LNCAP (cell line): ENCODE measurements at regions not wholly inside any gene's neighbourhood (a gene's known extent, or its start where the extent isn't known, plus 50 kb on each side); places are given as distances from the start of the nearest gene placed in this dataset.

Source experiments
- TF ChIP-seq, protein P1 (sequence below): fragments of 450-650 bp; IDR thresholded peaks from 2 replicates; pipeline ENCODE4 v1.5.1; 2017; ENCODE audit warnings: mild to moderate bottlenecking

DNA sequence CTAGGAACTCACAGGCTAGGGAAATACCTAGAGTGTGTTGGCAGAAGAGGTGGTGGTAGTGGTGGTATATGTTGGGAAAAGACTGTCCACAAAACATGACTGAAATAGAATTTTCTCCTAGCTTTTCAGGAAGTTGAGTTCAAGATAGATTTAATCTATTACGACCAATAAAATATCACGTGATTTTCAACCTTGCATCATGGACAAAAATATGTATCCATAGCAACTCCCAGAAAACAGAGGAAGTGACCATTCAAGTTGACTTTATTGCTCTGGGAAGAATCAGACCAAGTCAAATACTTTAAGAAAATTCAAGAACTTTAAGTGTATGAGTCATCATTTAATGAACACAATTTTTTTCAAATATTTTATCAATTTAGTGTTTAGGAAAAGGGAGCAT, 347.0 kb upstream of the ZNF385D start:
- TF ChIP-seq, protein P1, sequence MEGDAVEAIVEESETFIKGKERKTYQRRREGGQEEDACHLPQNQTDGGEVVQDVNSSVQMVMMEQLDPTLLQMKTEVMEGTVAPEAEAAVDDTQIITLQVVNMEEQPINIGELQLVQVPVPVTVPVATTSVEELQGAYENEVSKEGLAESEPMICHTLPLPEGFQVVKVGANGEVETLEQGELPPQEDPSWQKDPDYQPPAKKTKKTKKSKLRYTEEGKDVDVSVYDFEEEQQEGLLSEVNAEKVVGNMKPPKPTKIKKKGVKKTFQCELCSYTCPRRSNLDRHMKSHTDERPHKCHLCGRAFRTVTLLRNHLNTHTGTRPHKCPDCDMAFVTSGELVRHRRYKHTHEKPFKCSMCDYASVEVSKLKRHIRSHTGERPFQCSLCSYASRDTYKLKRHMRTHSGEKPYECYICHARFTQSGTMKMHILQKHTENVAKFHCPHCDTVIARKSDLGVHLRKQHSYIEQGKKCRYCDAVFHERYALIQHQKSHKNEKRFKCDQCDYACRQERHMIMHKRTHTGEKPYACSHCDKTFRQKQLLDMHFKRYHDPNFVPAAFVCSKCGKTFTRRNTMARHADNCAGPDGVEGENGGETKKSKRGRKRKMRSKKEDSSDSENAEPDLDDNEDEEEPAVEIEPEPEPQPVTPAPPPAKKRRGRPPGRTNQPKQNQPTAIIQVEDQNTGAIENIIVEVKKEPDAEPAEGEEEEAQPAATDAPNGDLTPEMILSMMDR: no peak

DNA sequence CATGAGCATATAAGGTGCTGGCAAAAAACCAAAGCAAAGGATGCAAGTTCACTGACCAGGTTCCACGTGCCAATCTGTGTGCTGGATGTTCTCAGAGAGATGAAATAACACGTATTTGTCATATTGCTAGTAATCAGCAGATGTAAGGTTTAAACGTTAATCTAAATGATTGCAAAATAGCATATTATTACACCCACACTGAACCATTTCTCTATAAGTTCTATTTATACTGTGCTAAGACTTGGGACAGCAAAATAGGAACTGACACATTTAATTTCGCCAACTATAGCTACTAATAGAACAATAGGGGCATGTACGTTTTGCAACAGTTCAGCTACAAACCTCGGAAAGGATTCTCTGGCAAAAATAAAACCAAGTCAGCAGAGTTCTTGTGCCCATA, 350.3 kb upstream of the ZNF385D start:
- TF ChIP-seq, protein P1: no peak

DNA sequence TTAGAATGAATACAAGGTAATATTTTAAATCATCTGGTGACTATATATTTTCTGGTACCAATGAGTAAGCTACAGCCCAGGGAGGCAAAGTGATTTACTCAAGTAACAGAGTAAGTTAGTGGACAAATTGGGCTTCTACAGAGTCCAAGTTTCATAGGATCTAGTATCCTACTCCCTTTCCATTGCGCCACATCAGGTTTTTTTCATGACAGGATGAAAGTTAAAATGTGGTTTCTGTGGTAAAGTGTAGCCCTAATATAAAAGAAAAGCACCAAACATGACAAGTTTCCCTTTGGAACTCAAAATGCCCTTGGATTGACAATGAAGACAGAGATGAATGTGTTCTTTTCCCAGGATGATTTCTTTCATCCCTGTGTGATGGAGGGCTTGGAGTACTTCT, 350.8 kb upstream of the ZNF385D start:
- TF ChIP-seq, protein P1: no peak

DNA sequence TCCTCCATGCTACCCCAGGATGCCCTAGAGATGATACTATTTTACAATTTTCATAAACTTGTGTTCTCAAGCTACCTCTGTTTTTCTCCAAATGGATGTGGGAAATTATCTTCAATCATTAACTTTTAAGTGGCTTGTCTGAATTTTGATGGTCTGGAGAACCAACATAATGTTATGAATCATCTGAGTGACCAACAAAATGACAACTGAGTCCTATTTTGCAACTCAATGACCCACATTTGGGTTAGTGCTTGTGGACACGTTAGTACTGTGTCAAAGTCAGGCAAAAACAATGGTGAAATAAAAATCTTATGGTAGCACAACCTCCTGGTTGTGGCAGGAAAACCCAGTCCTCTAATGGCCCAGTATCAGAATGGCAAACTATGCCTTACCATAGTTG, 352.4 kb upstream of the ZNF385D start:
- TF ChIP-seq, protein P1: no peak

DNA sequence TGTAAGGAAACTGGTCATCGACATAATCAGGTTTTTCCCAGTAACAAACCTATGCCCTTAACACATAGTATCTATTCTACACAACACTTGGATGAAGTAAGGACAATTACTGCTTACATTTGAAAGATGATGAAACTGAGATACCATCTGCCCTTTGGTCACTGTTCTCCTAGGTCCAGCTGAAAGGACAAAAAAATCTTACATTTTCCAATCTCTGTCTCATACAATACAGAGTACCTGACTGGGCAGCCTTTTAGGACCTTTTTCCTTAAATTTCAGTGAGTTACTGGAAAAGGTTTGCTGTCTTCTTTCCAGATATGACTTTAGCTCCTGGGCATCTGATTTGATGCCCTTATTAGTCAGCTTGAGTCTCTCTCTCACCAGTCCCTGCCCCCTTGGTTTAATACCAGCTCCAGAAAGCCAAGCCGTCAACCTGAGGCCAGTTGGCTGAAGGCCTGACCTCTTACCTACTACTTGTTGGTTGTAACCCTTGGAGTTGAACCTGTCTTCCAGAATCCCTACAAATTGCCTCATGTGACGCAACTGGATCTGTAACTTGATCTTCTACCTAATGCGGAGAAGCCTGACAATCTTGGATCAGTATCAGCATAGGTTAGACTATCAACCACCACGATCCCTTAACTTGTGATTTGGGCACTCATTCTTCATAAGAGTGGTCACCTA, 355.3 kb upstream of the ZNF385D start:
- TF ChIP-seq, protein P1: no peak

DNA sequence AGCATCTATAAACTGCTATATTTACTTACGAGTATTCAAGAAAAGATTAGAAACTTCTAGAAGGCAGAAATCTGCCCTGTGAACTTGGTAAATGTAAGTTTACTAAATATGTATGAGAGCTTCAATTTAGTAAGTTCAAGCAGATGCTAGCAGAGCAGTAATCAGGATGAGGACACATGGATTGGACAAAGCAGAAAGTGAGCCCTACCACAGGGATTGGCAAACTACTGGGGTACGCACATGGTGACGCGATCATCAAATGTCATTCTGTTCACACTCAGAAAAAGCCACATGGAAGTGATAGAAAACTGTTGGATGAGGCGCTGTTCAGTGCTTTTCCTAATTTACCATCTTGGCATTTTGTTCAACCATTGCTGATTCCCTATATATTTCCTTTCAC, 360.2 kb upstream of the ZNF385D start:
- TF ChIP-seq, protein P1: no peak

DNA sequence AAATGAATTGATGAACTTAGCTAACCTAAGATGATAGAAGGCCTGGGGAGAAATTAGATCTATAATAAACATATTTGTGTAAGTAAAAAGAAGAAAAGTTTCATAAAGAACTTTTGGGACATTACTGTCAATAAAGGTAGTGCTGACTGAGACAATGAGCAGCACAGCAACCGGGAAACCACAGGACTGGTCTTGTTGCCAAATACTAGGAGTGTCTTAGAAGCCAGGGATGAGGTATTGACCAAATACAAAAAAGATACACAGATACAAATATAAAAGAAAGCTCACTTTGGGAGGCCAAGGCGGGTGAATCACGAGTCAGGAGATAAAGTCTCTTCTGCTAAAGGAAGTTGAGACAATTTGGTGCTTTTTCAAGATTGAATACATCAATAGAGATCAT, 362.4 kb upstream of the ZNF385D start:
- TF ChIP-seq, protein P1: no peak

DNA sequence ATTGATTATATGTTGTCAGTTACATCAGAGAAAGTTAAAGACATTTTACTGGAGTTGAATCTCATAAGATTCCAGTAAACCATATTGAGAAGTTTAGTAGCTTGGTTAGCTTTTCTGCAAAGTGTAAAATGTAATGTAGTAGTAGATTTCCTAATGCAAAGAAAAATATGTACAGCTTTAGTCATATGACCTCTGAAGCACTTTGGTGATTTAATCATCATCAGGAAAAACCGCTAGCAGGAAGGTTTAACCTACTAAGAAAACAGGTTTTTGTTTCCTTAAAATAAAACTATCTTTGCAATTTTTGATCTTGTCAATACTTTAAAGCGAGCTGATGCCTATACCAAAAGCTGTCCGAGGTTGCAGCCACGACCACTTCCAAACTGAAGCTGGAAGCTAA, 364.6 kb upstream of the ZNF385D start:
- TF ChIP-seq, protein P1: no peak
